Neural crest cell (in vitro differentiated cells): ENCODE measurements at regions not wholly inside any gene's neighbourhood (a gene's known extent, or its start where the extent isn't known, plus 50 kb on each side); places are given as distances from the start of the nearest gene placed in this dataset.

Source experiments
- DNase-seq: peaks from one replicate; pipeline ENCODE4 v3.0.0; 2021; ENCODE audit warnings: low read depth, mixed read lengths, low spot score
- H3K27ac Mint-ChIP-seq: one replicate; pipeline ENCODE4 v1.8.0; 2021; ENCODE audit warnings: mild to moderate bottlenecking, mixed read lengths; ENCODE audit not compliant: unreplicated experiment
- H3K27me3 Mint-ChIP-seq: 2 replicates; pipeline ENCODE4 v1.8.0; 2021; ENCODE audit warnings: low read depth, mild to moderate bottlenecking, mixed read lengths
- H3K36me3 Mint-ChIP-seq: 2 replicates; pipeline ENCODE4 v1.8.0; 2021; ENCODE audit warnings: low read depth, mild to moderate bottlenecking, mixed read lengths
- H3K4me1 Mint-ChIP-seq: 2 replicates; pipeline ENCODE4 v1.8.0; 2021; ENCODE audit warnings: mixed read lengths
- H3K4me3 Mint-ChIP-seq: one replicate; pipeline ENCODE4 v1.8.0; 2021; ENCODE audit warnings: mild to moderate bottlenecking, mixed read lengths
- H3K9me3 Mint-ChIP-seq: 2 replicates; pipeline ENCODE4 v1.8.0; 2021; ENCODE audit warnings: mixed read lengths
- CTCF ChIP-seq: fragments of 200-600 bp; sonication (generic); conservative IDR thresholded peaks from 2 replicates; pipeline ENCODE4 v1.5.0; 2021; ENCODE audit warnings: antibody characterized with exemption, mild to moderate bottlenecking

GRCh38 chr6:95352064-95352795 lies 225.1 kb upstream of the MANEA start:
- Mint-ChIP-seq H3K27ac (no peak overlapping the region), H3K9me3 (no peaks in the 10 kb centered on the region), H3K4me1 (peaks cover 5% of the 10 kb centered on the region), H3K36me3 (no peaks in the 10 kb centered on the region), H3K4me3 (no peak overlapping the region), H3K27me3 (no peaks in the 10 kb centered on the region)
- peak; percentile 52 for TF ChIP-seq CTCF
- no peak for DNase-seq

- H3K9me3 Mint-ChIP-seq = no peaks in the 10 kb centered on the region
- H3K27ac Mint-ChIP-seq = no peak overlapping the region
- no peak for DNase-seq
- H3K27me3 Mint-ChIP-seq = no peaks in the 10 kb centered on the region
- no peaks in the 10 kb centered on the region for H3K36me3 Mint-ChIP-seq
- H3K4me3 Mint-ChIP-seq = no peak overlapping the region
- peaks cover 7% of the 10 kb centered on the region for H3K4me1 Mint-ChIP-seq
- TF ChIP-seq CTCF = no peak
Measured at GRCh38 chr6:95354551-95354950, 222.8 kb upstream of the MANEA start.

- no peak overlapping the region for H3K27ac Mint-ChIP-seq
- H3K4me1 Mint-ChIP-seq = peaks cover 7% of the 10 kb centered on the region
- DNase-seq = no peak
- no peak for TF ChIP-seq CTCF
- H3K27me3 Mint-ChIP-seq = no peaks in the 10 kb centered on the region
- no peaks in the 10 kb centered on the region for H3K36me3 Mint-ChIP-seq
- no peaks in the 10 kb centered on the region for H3K9me3 Mint-ChIP-seq
- no peak overlapping the region for H3K4me3 Mint-ChIP-seq
Measured at GRCh38 chr6:95357380-95358020, 219.8 kb upstream of the MANEA start.

GRCh38 chr6:95364016-95364604 lies 213.2 kb upstream of the MANEA start:
- Mint-ChIP-seq H3K4me1 (no peaks in the 10 kb centered on the region), H3K36me3 (no peaks in the 10 kb centered on the region), H3K27me3 (no peaks in the 10 kb centered on the region), H3K9me3 (no peaks in the 10 kb centered on the region), H3K4me3 (no peak overlapping the region), H3K27ac (no peak overlapping the region)
- peak; percentile 73 for TF ChIP-seq CTCF
- no peak for DNase-seq

GRCh38 chr6:95365454-95365853 lies 211.9 kb upstream of the MANEA start:
- TF ChIP-seq CTCF = no peak
- Mint-ChIP-seq H3K9me3 (no peaks in the 10 kb centered on the region), H3K27ac (no peak overlapping the region), H3K36me3 (no peaks in the 10 kb centered on the region), H3K4me3 (no peak overlapping the region), H3K27me3 (no peaks in the 10 kb centered on the region), H3K4me1 (no peaks in the 10 kb centered on the region)
- no peak for DNase-seq
